ENCODE measurements at regions not wholly inside any gene's neighbourhood (a gene's known extent, or its start where the extent isn't known, plus 50 kb on each side); places are given as distances from the start of the nearest gene placed in this dataset.

DNA sequence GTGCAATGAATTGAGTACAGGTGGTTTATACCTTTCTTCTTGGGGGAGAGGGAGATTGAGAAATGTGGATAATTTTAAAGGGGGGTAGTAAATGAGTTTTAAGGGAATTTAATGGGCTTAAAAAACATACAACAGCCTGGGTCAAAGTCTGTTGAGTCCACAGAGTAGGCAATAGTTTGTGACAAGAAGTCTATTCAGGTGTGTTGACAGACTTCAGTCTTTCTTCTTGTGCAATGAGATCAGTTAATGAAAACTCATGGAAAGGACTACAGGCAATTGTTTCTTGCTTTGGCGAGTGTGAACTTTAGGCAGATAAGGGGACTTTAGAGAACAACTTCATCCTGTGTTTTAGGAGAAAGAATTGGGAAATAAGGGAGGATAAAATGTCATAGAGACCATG is 507.8 kb upstream of the CA10 start:
- DNase-seq (ENCODE audit: low spot score): no peak
- intact Hi-C loops (cut with micrococcal nuclease; ENCODE audit: unreplicated experiment): no loop called here
- Histone ChIP-seq H3K4me1 (ENCODE audit: insufficient read depth, low read length, poor library complexity, severe bottlenecking) (no peaks in the 10 kb centered on the region), H3K4me3 (ENCODE audit: low read depth, low read length, poor library complexity, severe bottlenecking) (no peak overlapping the region), H3K27me3 (replicated peaks; ENCODE audit: insufficient read depth, low read depth, low read length, poor library complexity) (no peaks in the 10 kb centered on the region), H3K9me3 (ENCODE audit: low read depth, low read length, poor library complexity, severe bottlenecking) (peaks cover 29% of the 10 kb centered on the region), H3K36me3 (ENCODE audit: insufficient read depth, low read length, poor library complexity, severe bottlenecking) (no peaks in the 10 kb centered on the region), H3K27ac (ENCODE audit: low read depth, low read length, poor library complexity, severe bottlenecking) (no peak overlapping the region)
- ChIA-PET CTCF (no interaction called here), POLR2A (ENCODE audit: low non-redundant PET) (no interaction called here)
- TF ChIP-seq, protein P1, sequence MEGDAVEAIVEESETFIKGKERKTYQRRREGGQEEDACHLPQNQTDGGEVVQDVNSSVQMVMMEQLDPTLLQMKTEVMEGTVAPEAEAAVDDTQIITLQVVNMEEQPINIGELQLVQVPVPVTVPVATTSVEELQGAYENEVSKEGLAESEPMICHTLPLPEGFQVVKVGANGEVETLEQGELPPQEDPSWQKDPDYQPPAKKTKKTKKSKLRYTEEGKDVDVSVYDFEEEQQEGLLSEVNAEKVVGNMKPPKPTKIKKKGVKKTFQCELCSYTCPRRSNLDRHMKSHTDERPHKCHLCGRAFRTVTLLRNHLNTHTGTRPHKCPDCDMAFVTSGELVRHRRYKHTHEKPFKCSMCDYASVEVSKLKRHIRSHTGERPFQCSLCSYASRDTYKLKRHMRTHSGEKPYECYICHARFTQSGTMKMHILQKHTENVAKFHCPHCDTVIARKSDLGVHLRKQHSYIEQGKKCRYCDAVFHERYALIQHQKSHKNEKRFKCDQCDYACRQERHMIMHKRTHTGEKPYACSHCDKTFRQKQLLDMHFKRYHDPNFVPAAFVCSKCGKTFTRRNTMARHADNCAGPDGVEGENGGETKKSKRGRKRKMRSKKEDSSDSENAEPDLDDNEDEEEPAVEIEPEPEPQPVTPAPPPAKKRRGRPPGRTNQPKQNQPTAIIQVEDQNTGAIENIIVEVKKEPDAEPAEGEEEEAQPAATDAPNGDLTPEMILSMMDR (conservative IDR thresholded peaks at IDR 0.05; ENCODE audit: low read depth, low read length): no peak
- TF ChIP-seq EZH2 (IDR thresholded peaks at IDR 0.05; ENCODE audit: borderline replicate concordance, low read depth, low read length, poor library complexity, severe bottlenecking): no peak
- no TSS peak for BruUV-seq (replicated peaks)

DNA sequence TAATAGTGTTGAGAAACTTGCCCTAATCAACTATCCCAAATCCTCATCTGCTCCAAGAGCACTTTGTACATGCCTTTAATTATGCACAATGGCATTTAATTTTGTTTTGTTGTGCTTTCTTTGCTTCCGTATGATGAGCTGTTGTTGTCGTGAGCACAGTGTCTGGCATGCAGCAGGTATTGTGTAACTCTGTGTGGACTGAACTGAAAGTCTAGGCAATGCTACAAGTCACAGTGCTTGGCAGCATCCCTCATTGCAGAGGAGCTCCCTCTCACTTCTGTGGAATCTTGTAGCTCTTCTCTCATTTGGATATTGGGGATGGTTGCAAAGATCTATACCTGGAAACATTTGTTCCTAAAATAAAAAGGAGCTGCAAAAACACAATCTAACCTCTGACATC is 502.2 kb upstream of the CA10 start:
- H3K27me3 ChIP-seq (replicated peaks; ENCODE audit: insufficient read depth, low read depth, low read length, poor library complexity): no peaks in the 10 kb centered on the region
- no peak overlapping the region for H3K27ac ChIP-seq (ENCODE audit: low read depth, low read length, poor library complexity, severe bottlenecking)
- H3K36me3 ChIP-seq (ENCODE audit: insufficient read depth, low read length, poor library complexity, severe bottlenecking): no peaks in the 10 kb centered on the region
- H3K4me1 ChIP-seq (ENCODE audit: insufficient read depth, low read length, poor library complexity, severe bottlenecking): no peaks in the 10 kb centered on the region
- DNase-seq (ENCODE audit: low spot score): no peak
- intact Hi-C loops (cut with micrococcal nuclease; ENCODE audit: unreplicated experiment): no loop called here
- no peak overlapping the region for H3K4me3 ChIP-seq (ENCODE audit: low read depth, low read length, poor library complexity, severe bottlenecking)
- CTCF ChIA-PET: no interaction called here
- TF ChIP-seq, protein P1 (conservative IDR thresholded peaks at IDR 0.05; ENCODE audit: low read depth, low read length): no peak
- TF ChIP-seq EZH2 (IDR thresholded peaks at IDR 0.05; ENCODE audit: borderline replicate concordance, low read depth, low read length, poor library complexity, severe bottlenecking): no peak
- H3K9me3 ChIP-seq (ENCODE audit: low read depth, low read length, poor library complexity, severe bottlenecking): peaks cover 15% of the 10 kb centered on the region
- POLR2A ChIA-PET (ENCODE audit: low non-redundant PET): no interaction called here
- BruUV-seq (replicated peaks): no TSS peak

DNA sequence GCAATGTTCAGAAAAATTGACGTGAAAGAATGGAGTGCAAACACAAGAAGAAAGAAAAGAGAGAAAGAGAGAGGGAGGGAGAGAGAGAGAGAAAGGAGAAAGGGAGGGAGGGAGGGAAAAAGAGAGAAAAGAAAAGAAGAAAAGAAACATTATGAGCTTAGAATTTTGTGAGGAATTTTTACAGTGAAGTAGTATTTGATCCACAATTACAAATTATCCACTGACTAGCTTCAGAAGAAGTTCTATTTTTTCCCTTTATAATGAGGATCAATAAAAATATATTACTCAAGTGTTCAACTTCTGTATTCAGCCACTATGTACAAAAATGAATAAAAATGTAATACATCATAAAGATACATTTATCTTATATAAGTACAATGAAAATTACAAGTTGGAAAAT is 494.5 kb upstream of the CA10 start:
- H3K4me3 ChIP-seq (ENCODE audit: low read depth, low read length, poor library complexity, severe bottlenecking): no peak overlapping the region
- ChIA-PET CTCF (no interaction called here), POLR2A (ENCODE audit: low non-redundant PET) (no interaction called here)
- no peaks in the 10 kb centered on the region for H3K36me3 ChIP-seq (ENCODE audit: insufficient read depth, low read length, poor library complexity, severe bottlenecking)
- H3K4me1 ChIP-seq (ENCODE audit: insufficient read depth, low read length, poor library complexity, severe bottlenecking): no peaks in the 10 kb centered on the region
- TF ChIP-seq, protein P1 (conservative IDR thresholded peaks at IDR 0.05; ENCODE audit: low read depth, low read length): no peak
- TF ChIP-seq EZH2 (IDR thresholded peaks at IDR 0.05; ENCODE audit: borderline replicate concordance, low read depth, low read length, poor library complexity, severe bottlenecking): no peak
- H3K9me3 ChIP-seq (ENCODE audit: low read depth, low read length, poor library complexity, severe bottlenecking): no peaks in the 10 kb centered on the region
- H3K27ac ChIP-seq (ENCODE audit: low read depth, low read length, poor library complexity, severe bottlenecking): no peak overlapping the region
- BruUV-seq (replicated peaks): no TSS peak
- H3K27me3 ChIP-seq (replicated peaks; ENCODE audit: insufficient read depth, low read depth, low read length, poor library complexity): no peaks in the 10 kb centered on the region
- DNase-seq (ENCODE audit: low spot score): no peak
- intact Hi-C loops (cut with micrococcal nuclease; ENCODE audit: unreplicated experiment): no loop called here

Data from A673 (cell line).